MM.1S (cell line): ENCODE measurements at regions not wholly inside any gene's neighbourhood (a gene's known extent, or its start where the extent isn't known, plus 50 kb on each side); places are given as distances from the start of the nearest gene placed in this dataset.

Source experiments
- DNase-seq: peaks from one replicate; pipeline ENCODE4 v3.0.0-alpha.2; 2015
- H2AFZ ChIP-seq: fragments of 300-600 bp; sonication (generic); 2 replicates; pipeline ENCODE4 v1.6.0; 2016; ENCODE audit warnings: antibody characterized with exemption, low read length
- H3F3A ChIP-seq: fragments of 300-600 bp; sonication (generic); 2 replicates; pipeline ENCODE4 v1.6.1; 2016; ENCODE audit warnings: mild to moderate bottlenecking, antibody characterized with exemption, low read length, moderate library complexity, mixed read lengths; ENCODE audit not compliant: insufficient read depth
- H3K27ac ChIP-seq: fragments of 300-600 bp; sonication (generic); 2 replicates; pipeline ENCODE4 v1.5.1; 2016; ENCODE audit warnings: mild to moderate bottlenecking, low read length
- H3K27me3 ChIP-seq: fragments of 300-600 bp; sonication (generic); replicated peaks from 2 replicates; pipeline ENCODE4 v1.6.0; 2016; ENCODE audit warnings: low read length; ENCODE audit not compliant: insufficient read depth
- H3K36me3 ChIP-seq: fragments of 300-600 bp; sonication (generic); replicated peaks from 2 replicates; pipeline ENCODE4 v1.6.1; 2016; ENCODE audit warnings: mild to moderate bottlenecking, low read length, mixed read lengths; ENCODE audit not compliant: insufficient read depth
- H3K4me1 ChIP-seq: fragments of 300-600 bp; sonication (generic); 2 replicates; pipeline ENCODE4 v1.6.1; 2016; ENCODE audit warnings: low read length, mixed read lengths
- H3K4me2 ChIP-seq: fragments of 300-600 bp; sonication (generic); 2 replicates; pipeline ENCODE4 v1.6.0; 2016; ENCODE audit warnings: low read depth, low read length
- H3K4me3 ChIP-seq: fragments of 300-600 bp; sonication (generic); 2 replicates; pipeline ENCODE4 v1.5.1; 2016; ENCODE audit warnings: low read length, mixed read lengths
- H3K79me2 ChIP-seq: fragments of 300-600 bp; sonication (generic); 2 replicates; pipeline ENCODE4 v1.6.1; 2016; ENCODE audit warnings: mixed run types, low read length, mixed read lengths
- H3K9ac ChIP-seq: fragments of 300-600 bp; sonication (generic); 2 replicates; pipeline ENCODE4 v1.6.1; 2016; ENCODE audit warnings: low read length, mixed read lengths
- H3K9me2 ChIP-seq: fragments of 300-600 bp; sonication (generic); replicated peaks from 2 replicates; pipeline ENCODE4 v1.6.1; 2016; ENCODE audit warnings: mild to moderate bottlenecking, low read length, mixed read lengths; ENCODE audit not compliant: insufficient read depth
- H3K9me3 ChIP-seq: fragments of 300-600 bp; sonication (generic); replicated peaks from 2 replicates; pipeline ENCODE4 v1.6.1; 2016; ENCODE audit warnings: mild to moderate bottlenecking, low read length, mixed read lengths; ENCODE audit not compliant: insufficient read depth
- H4K20me1 ChIP-seq: fragments of 300-600 bp; sonication (generic); 2 replicates; pipeline ENCODE4 v1.6.1; 2016; ENCODE audit warnings: mild to moderate bottlenecking, low read length, moderate library complexity, mixed read lengths; ENCODE audit not compliant: insufficient read depth
- CTCF ChIP-seq: fragments of 300-600 bp; sonication (generic); IDR thresholded peaks from 2 replicates; pipeline ENCODE4 v1.5.1; 2016; ENCODE audit warnings: antibody characterized with exemption, low read length, mixed read lengths
- EZH2 ChIP-seq: fragments of 300-600 bp; sonication (generic); optimal IDR thresholded peaks from 2 replicates; pipeline ENCODE3; 2017; ENCODE audit warnings: low read depth, mild to moderate bottlenecking, antibody characterized with exemption, low read length, mixed read lengths
- EZH2phosphoT487 ChIP-seq: fragments of 300-600 bp; sonication (generic); IDR thresholded peaks from 2 replicates; pipeline ENCODE4 v1.6.1; 2018; ENCODE audit warnings: antibody characterized with exemption, low read length

GRCh38 chr6:105889902-105890301, 196.2 kb upstream of the PRDM1 start:
- no peak overlapping the region for H2AFZ ChIP-seq
- no peak overlapping the region for H3K4me2 ChIP-seq
- no peak for DNase-seq
- H3K36me3 ChIP-seq, result no peaks in the 10 kb centered on the region
- H3K27me3 ChIP-seq, result no peaks in the 10 kb centered on the region
- no peak overlapping the region for H3K9ac ChIP-seq
- H3K4me3 ChIP-seq, result no peak overlapping the region
- no peaks in the 10 kb centered on the region for H3K79me2 ChIP-seq
- TF ChIP-seq EZH2 (no peak), EZH2phosphoT487 (no peak), CTCF (no peak)
- no peaks in the 10 kb centered on the region for H3K9me2 ChIP-seq
- H3K4me1 ChIP-seq, result peaks cover 15% of the 10 kb centered on the region
- no peaks in the 10 kb centered on the region for H3F3A ChIP-seq
- H3K9me3 ChIP-seq, result no peaks in the 10 kb centered on the region
- no peak overlapping the region for H3K27ac ChIP-seq
- no peaks in the 10 kb centered on the region for H4K20me1 ChIP-seq

DNA sequence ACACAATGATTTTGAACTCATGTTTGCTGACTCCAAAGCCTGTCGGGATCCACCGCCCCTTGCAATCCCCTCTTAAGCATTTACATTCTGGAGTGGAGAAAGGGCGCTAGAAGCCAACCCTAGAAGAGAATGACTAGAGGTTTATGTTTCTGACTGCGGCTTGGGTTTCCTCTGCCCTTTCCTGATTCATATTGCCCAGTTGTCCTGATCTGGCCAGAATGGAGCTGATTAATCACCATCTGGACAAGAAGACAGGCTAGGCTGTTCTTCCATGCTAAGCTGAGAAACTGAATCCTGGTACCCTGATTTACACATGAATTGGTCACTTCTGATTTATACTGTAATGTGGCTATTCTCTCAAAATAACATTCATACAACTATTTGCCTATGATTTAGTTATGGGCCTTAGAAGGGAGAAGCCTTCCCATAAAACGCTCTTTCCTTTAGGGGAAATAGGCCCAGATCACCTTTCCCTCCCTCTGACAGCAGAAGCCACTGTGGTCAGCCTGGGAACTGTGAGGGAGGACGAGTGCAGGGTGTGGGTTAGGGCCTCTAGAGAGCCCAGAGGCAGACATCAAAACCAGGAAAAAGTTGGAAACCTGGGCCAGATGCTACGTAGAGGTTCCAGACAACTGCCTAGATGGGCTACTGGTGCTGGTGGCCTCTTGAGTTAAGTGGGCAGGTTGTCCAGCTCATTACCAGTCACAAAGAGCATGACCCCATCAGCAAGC, 199.2 kb upstream of the PRDM1 start:
- no peaks in the 10 kb centered on the region for H3K9me2 ChIP-seq
- no peaks in the 10 kb centered on the region for H3K4me1 ChIP-seq
- no peak for DNase-seq
- no peak overlapping the region for H3K4me3 ChIP-seq
- no peak overlapping the region for H2AFZ ChIP-seq
- H3K27ac ChIP-seq, result no peak overlapping the region
- no peaks in the 10 kb centered on the region for H4K20me1 ChIP-seq
- H3K4me2 ChIP-seq, result no peak overlapping the region
- no peaks in the 10 kb centered on the region for H3K9me3 ChIP-seq
- H3K9ac ChIP-seq, result no peak overlapping the region
- no peaks in the 10 kb centered on the region for H3K79me2 ChIP-seq
- H3K27me3 ChIP-seq, result peaks cover 3% of the 10 kb centered on the region; the same call in 1 of the 2 replicates
- TF ChIP-seq EZH2 (no peak), CTCF (no peak), EZH2phosphoT487 (no peak)
- H3F3A ChIP-seq, result no peaks in the 10 kb centered on the region
- no peaks in the 10 kb centered on the region for H3K36me3 ChIP-seq

- Histone ChIP-seq H3K4me2 (no peak overlapping the region), H3K9ac (no peak overlapping the region), H3K79me2 (no peaks in the 10 kb centered on the region), H3K4me1 (no peaks in the 10 kb centered on the region), H3K4me3 (no peak overlapping the region), H3K36me3 (no peaks in the 10 kb centered on the region), H3K9me2 (no peaks in the 10 kb centered on the region), H3K27me3 (peaks cover 7% of the 10 kb centered on the region), H4K20me1 (no peaks in the 10 kb centered on the region), H3K27ac (no peak overlapping the region), H2AFZ (no peak overlapping the region), H3K9me3 (no peaks in the 10 kb centered on the region), H3F3A (no peaks in the 10 kb centered on the region)
- DNase-seq, result no peak
- TF ChIP-seq EZH2, result no peak
- TF ChIP-seq CTCF, result no peak
- TF ChIP-seq EZH2phosphoT487, result no peak
Measured at GRCh38 chr6:105886066-105886813, 199.9 kb upstream of the PRDM1 start.
